ENCODE measurements at regions not wholly inside any gene's neighbourhood (a gene's known extent, or its start where the extent isn't known, plus 50 kb on each side); places are given as distances from the start of the nearest gene placed in this dataset.
"Not testable (repeated sequence)": the region's sequence is repeated elsewhere in the genome, so short reads cannot be mapped to it uniquely, and the experiment has no call there.

DNA sequence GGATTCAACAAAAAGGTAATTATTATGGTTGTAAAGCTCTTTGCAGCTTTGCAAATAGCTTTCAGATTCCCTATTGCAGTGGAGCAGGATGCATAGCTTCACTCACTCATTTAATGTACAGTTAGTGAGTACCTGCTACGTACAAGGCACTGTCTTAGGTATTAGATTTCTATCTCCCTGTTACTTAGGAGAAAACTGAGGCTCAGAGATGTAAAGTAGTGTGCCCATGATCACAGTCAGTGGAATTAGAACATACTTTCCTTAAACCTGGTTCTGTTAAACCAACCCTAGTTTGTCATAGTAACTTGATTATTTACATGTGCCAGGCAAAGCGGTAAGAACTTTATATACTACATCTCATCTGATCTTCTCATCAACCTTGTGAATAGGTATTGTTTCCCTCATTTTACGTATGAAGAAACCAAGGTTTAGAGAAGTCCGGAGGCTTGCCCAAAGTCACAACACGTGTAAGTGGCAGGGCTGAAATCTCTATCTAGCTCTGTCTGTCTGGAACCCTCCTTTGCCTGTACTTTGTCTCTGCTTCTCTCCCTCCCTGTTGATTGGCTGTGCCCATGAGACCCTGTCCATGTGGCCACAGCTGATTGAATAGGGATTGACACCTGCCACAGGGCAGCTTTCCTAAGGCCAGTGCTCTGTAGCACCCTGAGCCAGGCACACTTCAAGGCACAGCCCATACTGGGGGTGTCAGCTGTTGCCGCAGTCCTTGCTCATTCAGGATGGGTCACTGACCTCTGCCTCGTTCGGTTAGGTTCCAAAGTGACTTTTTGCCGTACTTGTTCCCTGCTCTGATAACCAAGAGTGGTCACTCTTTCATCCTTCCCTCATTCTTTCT lies 63.8 kb upstream of the PRSS23 start:
- Histone ChIP-seq H3K4me2 (ENCODE audit: low read length) (no peak overlapping the region), H3K9me3 (ENCODE audit: control insufficient read depth, low read length) (no peaks in the 10 kb centered on the region), H3K79me2 (no peaks in the 10 kb centered on the region), H3K27me3 (ENCODE audit: control insufficient read depth, insufficient read depth, low read length) (no peaks in the 10 kb centered on the region), H2AFZ (no peak overlapping the region), H3K4me3 (ENCODE audit: low read depth, low read length) (no peak overlapping the region), H3K36me3 (ENCODE audit: control insufficient read depth, insufficient read depth, low read length) (no peaks in the 10 kb centered on the region), H3K27ac (no peak overlapping the region), H3K9ac (no peak overlapping the region), H3K4me1 (peaks cover 14% of the 10 kb centered on the region)
- TF ChIP-seq, protein P1, sequence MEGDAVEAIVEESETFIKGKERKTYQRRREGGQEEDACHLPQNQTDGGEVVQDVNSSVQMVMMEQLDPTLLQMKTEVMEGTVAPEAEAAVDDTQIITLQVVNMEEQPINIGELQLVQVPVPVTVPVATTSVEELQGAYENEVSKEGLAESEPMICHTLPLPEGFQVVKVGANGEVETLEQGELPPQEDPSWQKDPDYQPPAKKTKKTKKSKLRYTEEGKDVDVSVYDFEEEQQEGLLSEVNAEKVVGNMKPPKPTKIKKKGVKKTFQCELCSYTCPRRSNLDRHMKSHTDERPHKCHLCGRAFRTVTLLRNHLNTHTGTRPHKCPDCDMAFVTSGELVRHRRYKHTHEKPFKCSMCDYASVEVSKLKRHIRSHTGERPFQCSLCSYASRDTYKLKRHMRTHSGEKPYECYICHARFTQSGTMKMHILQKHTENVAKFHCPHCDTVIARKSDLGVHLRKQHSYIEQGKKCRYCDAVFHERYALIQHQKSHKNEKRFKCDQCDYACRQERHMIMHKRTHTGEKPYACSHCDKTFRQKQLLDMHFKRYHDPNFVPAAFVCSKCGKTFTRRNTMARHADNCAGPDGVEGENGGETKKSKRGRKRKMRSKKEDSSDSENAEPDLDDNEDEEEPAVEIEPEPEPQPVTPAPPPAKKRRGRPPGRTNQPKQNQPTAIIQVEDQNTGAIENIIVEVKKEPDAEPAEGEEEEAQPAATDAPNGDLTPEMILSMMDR (IDR thresholded peaks at IDR 0.05) = no peak

DNA sequence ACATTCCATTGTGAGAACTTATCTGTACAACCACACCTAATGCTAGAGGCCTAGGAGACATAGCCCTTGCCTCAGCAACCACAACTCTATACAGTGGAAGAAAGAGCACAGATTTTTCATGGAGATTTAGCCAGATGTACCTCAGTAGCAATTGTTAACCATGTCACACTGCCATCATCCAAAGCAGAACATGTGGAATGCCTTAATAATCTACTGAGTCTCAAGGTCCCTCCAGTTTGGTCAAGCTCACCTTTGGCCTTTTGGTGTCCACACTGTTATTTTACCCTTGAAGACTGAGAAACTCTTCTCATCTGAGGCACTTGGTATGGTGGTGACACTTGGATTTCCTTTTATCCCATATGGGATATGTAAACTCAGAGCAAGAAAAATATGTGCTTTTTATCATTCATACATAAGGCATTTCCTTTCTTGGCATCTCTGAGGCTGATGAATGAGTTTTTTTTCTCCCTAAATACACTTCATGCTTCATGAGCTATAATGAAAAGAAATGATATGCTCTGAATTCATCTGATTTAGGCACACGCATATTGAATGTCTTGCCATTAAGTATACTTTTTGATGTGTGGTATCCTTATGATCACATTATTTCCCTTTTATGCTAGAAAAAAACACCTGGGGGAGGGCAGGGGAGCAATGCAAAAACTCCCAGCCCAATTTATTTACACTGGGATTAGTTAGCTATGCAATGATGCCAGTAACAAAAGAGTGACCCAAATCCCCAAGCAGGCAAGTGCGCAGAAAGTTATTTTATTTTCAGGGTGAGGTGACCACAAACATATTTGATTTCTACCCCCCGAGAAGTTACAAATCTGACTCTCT lies 63.3 kb upstream of the ME3 start:
- TF ChIP-seq, protein P1 (IDR thresholded peaks at IDR 0.05) = no peak
- Histone ChIP-seq H3K4me1 (peaks cover 10% of the 10 kb centered on the region), H3K79me2 (no peaks in the 10 kb centered on the region), H3K27me3 (ENCODE audit: control insufficient read depth, insufficient read depth, low read length) (no peaks in the 10 kb centered on the region), H3K9ac (no peak overlapping the region), H3K27ac (no peak overlapping the region), H3K36me3 (ENCODE audit: control insufficient read depth, insufficient read depth, low read length) (no peaks in the 10 kb centered on the region), H3K4me2 (ENCODE audit: low read length) (no peak overlapping the region), H3K9me3 (ENCODE audit: control insufficient read depth, low read length) (no peaks in the 10 kb centered on the region), H3K4me3 (ENCODE audit: low read depth, low read length) (no peak overlapping the region), H2AFZ (no peak overlapping the region)

DNA sequence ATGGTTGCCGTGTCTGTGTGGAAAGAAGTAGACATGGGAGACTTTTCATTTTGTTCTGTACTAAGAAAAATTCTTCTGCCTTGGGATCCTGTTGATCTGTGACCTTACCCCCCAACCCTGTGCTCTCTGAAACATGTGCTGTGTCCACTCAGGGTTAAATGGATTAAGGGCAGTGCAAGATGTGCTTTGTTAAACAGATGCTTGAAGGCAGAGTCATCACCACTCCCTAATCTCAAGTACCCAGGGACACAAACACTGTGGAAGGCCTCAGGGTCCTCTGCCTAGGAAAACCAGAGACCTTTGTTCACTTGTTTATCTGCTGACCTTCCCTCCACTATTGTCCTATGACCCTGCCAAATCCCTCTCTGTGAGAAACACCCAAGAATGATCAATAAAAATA lies 60.3 kb upstream of the ME3 start:
- not testable (repeated sequence) for H2AFZ ChIP-seq; H3K36me3 ChIP-seq (ENCODE audit: control insufficient read depth, insufficient read depth, low read length); H3K4me1 ChIP-seq

DNA sequence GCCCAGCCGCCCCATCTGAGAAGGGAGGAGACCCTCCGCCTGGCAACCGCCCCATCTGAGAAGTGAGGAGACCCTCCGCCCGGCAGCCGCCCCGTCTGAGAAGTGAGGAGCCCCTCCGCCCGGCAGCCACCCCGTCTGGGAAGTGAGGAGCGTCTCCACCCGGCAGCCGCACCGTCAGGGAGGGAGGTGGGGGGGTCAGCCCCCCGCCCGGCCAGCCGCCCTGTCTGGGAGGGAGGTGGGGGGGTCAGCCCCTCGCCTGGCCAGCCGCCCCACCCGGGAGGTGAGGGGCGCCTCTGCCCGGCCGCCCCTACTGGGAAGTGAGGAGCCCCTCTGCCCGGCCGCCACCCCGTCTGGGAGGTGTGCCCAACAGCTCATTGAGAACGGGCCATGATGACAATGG lies 59.9 kb upstream of the ME3 start:
- H3K4me3 ChIP-seq (ENCODE audit: low read depth, low read length); H3K27me3 ChIP-seq (ENCODE audit: control insufficient read depth, insufficient read depth, low read length); H3K9ac ChIP-seq; H3K4me1 ChIP-seq; H3K79me2 ChIP-seq; H3K36me3 ChIP-seq (ENCODE audit: control insufficient read depth, insufficient read depth, low read length); H3K27ac ChIP-seq; H3K4me2 ChIP-seq (ENCODE audit: low read length); H3K9me3 ChIP-seq (ENCODE audit: control insufficient read depth, low read length); H2AFZ ChIP-seq: not testable (repeated sequence)

More for the DNA sequence above, 60.3 kb upstream of the ME3 start:
- H3K4me2 ChIP-seq (ENCODE audit: low read length); H3K9ac ChIP-seq; H3K79me2 ChIP-seq; H3K4me3 ChIP-seq (ENCODE audit: low read depth, low read length); H3K27me3 ChIP-seq (ENCODE audit: control insufficient read depth, insufficient read depth, low read length); H3K27ac ChIP-seq; H3K9me3 ChIP-seq (ENCODE audit: control insufficient read depth, low read length): not testable (repeated sequence)

DNA sequence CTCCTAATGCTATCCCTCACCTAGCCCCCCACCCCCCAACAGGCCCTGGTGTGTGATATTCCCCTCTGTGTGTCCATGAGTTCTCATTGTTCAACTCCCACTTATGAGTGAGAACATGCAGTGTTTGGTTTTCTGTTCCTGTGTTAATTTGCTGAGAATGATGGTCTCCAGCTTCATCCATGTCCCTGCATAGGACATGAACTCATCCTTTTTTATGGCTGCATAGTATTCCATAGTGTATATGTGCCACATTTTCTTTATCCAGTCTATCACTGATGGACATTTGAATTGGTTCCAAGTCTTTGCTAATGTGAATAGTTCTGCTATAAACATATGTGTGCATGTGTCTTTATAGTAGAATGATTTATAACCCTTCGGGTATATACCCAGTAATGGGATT lies 57.2 kb upstream of the ME3 start:
- H3K79me2 ChIP-seq; H3K9me3 ChIP-seq (ENCODE audit: control insufficient read depth, low read length); H3K9ac ChIP-seq; H2AFZ ChIP-seq; H3K27me3 ChIP-seq (ENCODE audit: control insufficient read depth, insufficient read depth, low read length); H3K4me2 ChIP-seq (ENCODE audit: low read length); H3K27ac ChIP-seq; H3K4me3 ChIP-seq (ENCODE audit: low read depth, low read length); H3K36me3 ChIP-seq (ENCODE audit: control insufficient read depth, insufficient read depth, low read length); H3K4me1 ChIP-seq: not testable (repeated sequence)

DNA sequence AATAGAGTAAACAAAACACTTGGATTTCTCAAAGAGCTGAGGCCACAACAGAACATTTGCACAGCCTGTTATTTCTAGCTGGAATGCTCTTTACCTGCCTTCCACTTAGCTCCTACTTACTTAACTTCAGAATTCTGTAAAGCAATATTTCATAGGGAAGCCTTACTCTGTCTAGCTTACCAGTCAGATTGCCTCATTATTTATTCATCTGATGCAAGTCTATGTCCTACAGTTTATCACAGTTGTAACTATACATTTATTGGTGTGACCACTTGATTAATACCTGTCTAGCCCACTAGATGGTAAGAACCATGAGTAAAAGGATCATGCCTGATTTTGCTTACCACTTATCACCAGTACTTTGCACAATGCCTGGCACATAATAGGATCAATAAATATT lies 56.1 kb upstream of the ME3 start:
- H3K4me2 ChIP-seq (ENCODE audit: low read length) = no peak overlapping the region
- H3K4me1 ChIP-seq = peaks cover 8% of the 10 kb centered on the region

More for the DNA sequence above, 56.1 kb upstream of the ME3 start:
- no peak overlapping the region for H3K4me3 ChIP-seq (ENCODE audit: low read depth, low read length)
- H2AFZ ChIP-seq = no peak overlapping the region
- no peak overlapping the region for H3K27ac ChIP-seq
- no peaks in the 10 kb centered on the region for H3K36me3 ChIP-seq (ENCODE audit: control insufficient read depth, insufficient read depth, low read length)
- TF ChIP-seq, protein P1 (IDR thresholded peaks at IDR 0.05) = no peak
- H3K9me3 ChIP-seq (ENCODE audit: control insufficient read depth, low read length) = no peaks in the 10 kb centered on the region
- no peaks in the 10 kb centered on the region for H3K27me3 ChIP-seq (ENCODE audit: control insufficient read depth, insufficient read depth, low read length)
- H3K9ac ChIP-seq = no peak overlapping the region
- no peaks in the 10 kb centered on the region for H3K79me2 ChIP-seq
